Right atrium auricular region (tissue), 2 donors: ENCODE measurements at regions not wholly inside any gene's neighbourhood (a gene's known extent, or its start where the extent isn't known, plus 50 kb on each side); places are given as distances from the start of the nearest gene placed in this dataset.

Source experiments
- DNase-seq: peaks from one replicate; pipeline ENCODE4 v3.0.0-alpha.2; 2019; ENCODE audit warnings: low spot score
- H3K27ac ChIP-seq, 2 donors: fragments of 200-600 bp; sonication (generic); 1 replicate in 1 of 2; 2 replicates in 1 of 2; pipeline ENCODE4 v1.5.1; 2016 to 2019
- H3K27me3 ChIP-seq, 2 donors: fragments of 200-600 bp; sonication (generic); one replicate each; pipeline versions ENCODE4 v1.5.1 to v1.6.0; 2017 to 2019
- H3K36me3 ChIP-seq: fragments of 200-600 bp; sonication (generic); one replicate; pipeline ENCODE4 v1.5.1; 2016
- H3K4me1 ChIP-seq, 2 donors: fragments of 200-600 bp; sonication (generic); one replicate each; pipeline versions ENCODE4 v1.5.1 to v1.6.0; 2017 to 2019
- H3K4me3 ChIP-seq, 2 donors: fragments of 200-600 bp; sonication (generic); 1 replicate in 1 of 2; 2 replicates in 1 of 2; pipeline ENCODE4 v1.5.1; 2017 to 2019; ENCODE audit warnings: mild to moderate bottlenecking in 1 of 2, moderate library complexity in 1 of 2
- H3K9me3 ChIP-seq, 2 donors: fragments of 200-600 bp; sonication (generic); one replicate each; pipeline ENCODE4 v1.5.1; 2019
- TF ChIP-seq, protein P1 (sequence below), 2 donors: fragments of 200-600 bp; sonication (generic); IDR thresholded peaks; one replicate each; pipeline ENCODE4 v1.5.1; 2019; ENCODE audit warnings: antibody characterized with exemption in 2 of 2

DNA sequence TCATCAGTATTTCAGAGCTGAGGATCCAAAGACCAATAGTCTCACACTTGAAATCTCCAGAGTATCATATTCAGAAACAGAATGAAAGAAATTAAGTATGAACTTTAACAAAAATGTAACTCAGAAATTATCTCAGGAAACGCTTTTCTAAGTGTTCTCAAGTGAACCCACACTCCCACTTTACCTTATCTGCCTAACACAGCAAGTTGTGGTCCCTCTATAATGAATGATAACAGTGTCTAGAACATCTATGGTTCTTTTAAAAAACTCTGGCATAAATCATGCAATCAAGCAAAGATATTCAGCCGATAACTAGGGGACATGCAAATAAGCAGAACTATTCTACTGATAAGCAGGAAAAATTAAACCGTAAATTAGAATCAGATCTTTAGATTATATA is 1574.2 kb downstream of the PLA2G4A start:
- Histone ChIP-seq H3K9me3 (peaks cover 0 to 4% of the 10 kb centered on the region in 2 donors), H3K4me3 (no peak overlapping the region), H3K36me3 (no peaks in the 10 kb centered on the region), H3K27ac (no peak overlapping the region), H3K27me3 (no peaks in the 10 kb centered on the region), H3K4me1 (no peaks in the 10 kb centered on the region)
- DNase-seq, result no peak
- TF ChIP-seq, protein P1, sequence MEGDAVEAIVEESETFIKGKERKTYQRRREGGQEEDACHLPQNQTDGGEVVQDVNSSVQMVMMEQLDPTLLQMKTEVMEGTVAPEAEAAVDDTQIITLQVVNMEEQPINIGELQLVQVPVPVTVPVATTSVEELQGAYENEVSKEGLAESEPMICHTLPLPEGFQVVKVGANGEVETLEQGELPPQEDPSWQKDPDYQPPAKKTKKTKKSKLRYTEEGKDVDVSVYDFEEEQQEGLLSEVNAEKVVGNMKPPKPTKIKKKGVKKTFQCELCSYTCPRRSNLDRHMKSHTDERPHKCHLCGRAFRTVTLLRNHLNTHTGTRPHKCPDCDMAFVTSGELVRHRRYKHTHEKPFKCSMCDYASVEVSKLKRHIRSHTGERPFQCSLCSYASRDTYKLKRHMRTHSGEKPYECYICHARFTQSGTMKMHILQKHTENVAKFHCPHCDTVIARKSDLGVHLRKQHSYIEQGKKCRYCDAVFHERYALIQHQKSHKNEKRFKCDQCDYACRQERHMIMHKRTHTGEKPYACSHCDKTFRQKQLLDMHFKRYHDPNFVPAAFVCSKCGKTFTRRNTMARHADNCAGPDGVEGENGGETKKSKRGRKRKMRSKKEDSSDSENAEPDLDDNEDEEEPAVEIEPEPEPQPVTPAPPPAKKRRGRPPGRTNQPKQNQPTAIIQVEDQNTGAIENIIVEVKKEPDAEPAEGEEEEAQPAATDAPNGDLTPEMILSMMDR (IDR thresholded peaks at IDR 0.05), result no peak

DNA sequence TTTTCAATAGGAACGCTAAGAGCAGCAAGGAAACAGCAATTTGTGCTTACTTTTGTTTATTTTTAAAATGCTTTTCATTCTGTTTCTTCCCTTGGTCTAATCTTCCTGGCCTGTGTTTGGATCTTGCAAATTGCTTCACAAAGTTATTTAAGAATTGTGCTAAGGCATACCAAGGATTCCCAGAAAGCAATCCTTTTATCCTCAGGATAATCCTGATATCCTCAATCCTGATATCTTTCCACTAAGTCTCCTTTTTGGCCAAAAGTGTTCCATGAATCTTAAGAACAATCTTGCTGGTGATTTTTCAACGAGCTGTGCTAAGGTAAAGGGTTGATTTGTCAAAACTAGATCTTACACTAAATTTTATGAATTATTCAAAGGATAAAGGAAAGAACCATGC is 1577.9 kb downstream of the PLA2G4A start:
- Histone ChIP-seq H3K27ac (no peak overlapping the region), H3K4me3 (no peak overlapping the region), H3K27me3 (no peaks in the 10 kb centered on the region), H3K9me3 (no peaks in the 10 kb centered on the region), H3K4me1 (no peaks in the 10 kb centered on the region), H3K36me3 (no peaks in the 10 kb centered on the region)
- TF ChIP-seq, protein P1 (IDR thresholded peaks at IDR 0.05), result no peak
- no peak for DNase-seq

- DNase-seq, result no peak
- no peaks in the 10 kb centered on the region for H3K27me3 ChIP-seq
- no peak overlapping the region for H3K4me3 ChIP-seq
- H3K9me3 ChIP-seq, result peaks cover 0 to 3% of the 10 kb centered on the region in 2 donors
- H3K27ac ChIP-seq, result no peak overlapping the region
- H3K36me3 ChIP-seq, result no peaks in the 10 kb centered on the region
- H3K4me1 ChIP-seq, result no peaks in the 10 kb centered on the region
- TF ChIP-seq, protein P1 (IDR thresholded peaks at IDR 0.05), result no peak
Measured at GRCh38 chr1:188420177-188420576, 1591.4 kb downstream of the PLA2G4A start.

DNA sequence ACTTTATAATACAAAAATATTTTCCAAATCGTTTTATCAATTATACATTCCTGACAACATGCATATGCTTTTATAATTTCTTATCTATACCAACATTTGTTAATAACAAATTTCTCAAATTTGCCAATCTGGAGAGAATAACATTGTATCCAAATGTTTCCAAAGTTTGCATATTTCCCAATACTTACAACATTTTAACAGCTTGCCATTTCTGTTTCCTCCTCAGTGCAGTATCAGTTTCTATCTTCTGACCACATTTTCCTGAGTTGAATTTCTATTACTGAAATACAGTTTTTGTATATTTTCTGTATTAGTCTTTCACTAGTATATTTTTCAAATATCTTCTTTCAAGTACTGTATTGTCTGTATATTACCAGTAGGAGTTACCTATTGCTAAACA is 1594.3 kb downstream of the PLA2G4A start:
- H3K9me3 ChIP-seq, result no peaks in the 10 kb centered on the region
- H3K27me3 ChIP-seq, result no peaks in the 10 kb centered on the region
- no peak overlapping the region for H3K27ac ChIP-seq
- H3K4me1 ChIP-seq, result no peaks in the 10 kb centered on the region
- DNase-seq, result no peak
- no peaks in the 10 kb centered on the region for H3K36me3 ChIP-seq
- no peak overlapping the region for H3K4me3 ChIP-seq
- TF ChIP-seq, protein P1 (IDR thresholded peaks at IDR 0.05), result no peak

DNA sequence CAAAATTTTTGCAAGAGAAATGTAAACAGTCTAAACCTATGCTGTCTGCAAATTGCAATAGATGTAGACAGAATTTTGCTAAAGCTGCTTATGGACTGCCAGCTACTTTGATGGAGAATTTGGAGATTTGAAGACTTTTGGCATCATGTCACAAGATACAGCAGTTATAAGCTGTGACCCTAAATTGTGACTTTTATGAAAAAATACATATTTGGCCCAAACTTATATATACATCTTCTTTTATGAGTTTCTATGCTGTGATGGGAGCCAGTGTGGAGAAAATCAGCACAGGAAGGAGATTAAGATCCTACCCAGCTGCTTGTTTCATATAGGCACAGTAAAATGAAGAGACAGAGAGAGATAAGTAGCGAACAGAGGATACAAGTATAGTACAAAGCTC is 1595.4 kb downstream of the PLA2G4A start:
- no peaks in the 10 kb centered on the region for H3K36me3 ChIP-seq
- H3K9me3 ChIP-seq, result no peaks in the 10 kb centered on the region
- TF ChIP-seq, protein P1 (IDR thresholded peaks at IDR 0.05), result no peak
- no peak for DNase-seq
- H3K27ac ChIP-seq, result no peak overlapping the region
- H3K27me3 ChIP-seq, result no peaks in the 10 kb centered on the region
- no peak overlapping the region for H3K4me3 ChIP-seq
- H3K4me1 ChIP-seq, result no peaks in the 10 kb centered on the region

DNA sequence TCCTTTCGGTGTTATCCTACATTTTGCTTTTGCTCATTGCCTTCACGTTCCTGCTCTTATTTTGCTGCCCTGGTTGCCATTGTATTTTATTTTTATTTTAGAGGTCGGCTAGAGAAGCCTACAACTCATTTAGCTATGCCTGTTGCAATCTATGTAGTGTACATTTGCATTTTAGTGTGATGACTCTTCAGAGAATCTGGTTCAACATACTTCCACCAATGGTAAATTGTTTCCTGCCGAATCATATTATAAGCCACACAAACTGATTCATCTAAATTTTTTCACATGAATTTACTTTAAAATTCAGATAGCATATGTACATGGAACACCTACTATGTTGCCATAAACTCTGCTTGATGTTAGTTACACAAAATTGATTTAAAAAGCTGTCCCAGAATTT is 1596.9 kb downstream of the PLA2G4A start:
- no peaks in the 10 kb centered on the region for H3K4me1 ChIP-seq
- no peak overlapping the region for H3K27ac ChIP-seq
- TF ChIP-seq, protein P1 (IDR thresholded peaks at IDR 0.05), result no peak
- no peaks in the 10 kb centered on the region for H3K27me3 ChIP-seq
- H3K9me3 ChIP-seq, result no peaks in the 10 kb centered on the region
- no peaks in the 10 kb centered on the region for H3K36me3 ChIP-seq
- DNase-seq, result no peak
- H3K4me3 ChIP-seq, result no peak overlapping the region
